ENCODE measurements at regions not wholly inside any gene's neighbourhood (a gene's known extent, or its start where the extent isn't known, plus 50 kb on each side); places are given as distances from the start of the nearest gene placed in this dataset.

GRCh38 chr5:93967923-93968322 lies 226.5 kb upstream of the POU5F2 start:
- no peaks in the 10 kb centered on the region for H3K36me3 ChIP-seq (ENCODE audit: control insufficient read depth, insufficient read depth, low read length)
- no peak overlapping the region for H2AFZ ChIP-seq
- no peak overlapping the region for H3K4me3 ChIP-seq (ENCODE audit: low read depth, low read length)
- H3K9ac ChIP-seq: no peak overlapping the region
- no peak overlapping the region for H3K4me2 ChIP-seq (ENCODE audit: low read length)
- no peaks in the 10 kb centered on the region for H3K27me3 ChIP-seq (ENCODE audit: control insufficient read depth, insufficient read depth, low read length)
- no peak overlapping the region for H3K27ac ChIP-seq
- TF ChIP-seq CTCF (IDR thresholded peaks at IDR 0.05): no peak
- H3K9me3 ChIP-seq (ENCODE audit: control insufficient read depth, low read length): no peaks in the 10 kb centered on the region
- no peaks in the 10 kb centered on the region for H3K4me1 ChIP-seq
- H3K79me2 ChIP-seq: no peaks in the 10 kb centered on the region

GRCh38 chr5:93964421-93964820 lies 223.0 kb upstream of the POU5F2 start:
- Histone ChIP-seq H3K9me3 (ENCODE audit: control insufficient read depth, low read length) (no peaks in the 10 kb centered on the region), H3K79me2 (no peaks in the 10 kb centered on the region), H3K27me3 (ENCODE audit: control insufficient read depth, insufficient read depth, low read length) (no peaks in the 10 kb centered on the region), H3K27ac (no peak overlapping the region), H2AFZ (no peak overlapping the region), H3K36me3 (ENCODE audit: control insufficient read depth, insufficient read depth, low read length) (no peaks in the 10 kb centered on the region), H3K4me2 (ENCODE audit: low read length) (no peak overlapping the region), H3K4me3 (ENCODE audit: low read depth, low read length) (no peak overlapping the region), H3K9ac (no peak overlapping the region), H3K4me1 (no peaks in the 10 kb centered on the region)
- no peak for TF ChIP-seq CTCF (IDR thresholded peaks at IDR 0.05)

DNA sequence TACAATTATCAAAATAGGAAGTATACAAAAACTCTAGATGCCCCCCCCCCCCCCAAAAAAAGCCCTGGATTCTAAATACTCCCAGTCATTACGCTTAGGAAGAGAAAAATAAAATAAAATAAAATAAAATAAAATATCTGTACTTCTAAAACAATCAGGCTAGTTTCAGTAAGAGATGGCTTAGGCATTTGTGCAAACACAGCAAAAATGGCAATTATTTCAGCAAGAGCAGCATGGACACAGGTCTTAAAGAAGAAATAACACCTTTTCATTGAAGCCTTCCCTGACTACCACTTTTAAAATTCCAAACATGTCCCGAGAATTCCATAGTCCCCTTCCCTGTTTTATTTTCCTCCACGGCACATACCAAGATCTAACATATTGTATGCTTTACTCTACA lies 218.6 kb upstream of the POU5F2 start:
- no peaks in the 10 kb centered on the region for H3K4me1 ChIP-seq
- no peak overlapping the region for H3K4me2 ChIP-seq (ENCODE audit: low read length)
- H3K27me3 ChIP-seq (ENCODE audit: control insufficient read depth, insufficient read depth, low read length): no peaks in the 10 kb centered on the region
- H3K27ac ChIP-seq: no peak overlapping the region
- H3K36me3 ChIP-seq (ENCODE audit: control insufficient read depth, insufficient read depth, low read length): no peaks in the 10 kb centered on the region
- H3K9me3 ChIP-seq (ENCODE audit: control insufficient read depth, low read length): no peaks in the 10 kb centered on the region
- no peak overlapping the region for H3K4me3 ChIP-seq (ENCODE audit: low read depth, low read length)
- no peak for TF ChIP-seq CTCF (IDR thresholded peaks at IDR 0.05)
- no peak overlapping the region for H3K9ac ChIP-seq
- H2AFZ ChIP-seq: no peak overlapping the region
- no peaks in the 10 kb centered on the region for H3K79me2 ChIP-seq

DNA sequence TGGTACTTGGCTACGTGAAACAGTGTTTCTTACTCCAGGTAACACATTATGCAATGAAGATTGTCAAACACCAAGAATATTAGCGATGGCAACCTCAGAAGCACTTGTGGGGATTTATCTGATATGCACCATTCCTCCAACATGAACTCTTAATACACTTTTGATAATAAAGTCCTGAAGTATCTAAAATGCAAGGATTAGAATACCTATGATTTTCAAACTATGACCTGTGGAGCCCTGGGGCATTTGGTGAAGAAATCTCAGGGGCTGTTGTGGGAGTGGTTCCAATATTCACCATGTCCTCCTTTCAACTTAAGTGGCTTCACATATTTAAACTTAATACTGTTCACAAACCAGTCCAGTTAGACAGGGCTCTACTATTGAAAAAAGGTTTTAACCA lies 214.6 kb upstream of the POU5F2 start:
- H3K9ac ChIP-seq: no peak overlapping the region
- TF ChIP-seq CTCF (IDR thresholded peaks at IDR 0.05): no peak
- H3K27ac ChIP-seq: no peak overlapping the region
- no peak overlapping the region for H2AFZ ChIP-seq
- no peaks in the 10 kb centered on the region for H3K4me1 ChIP-seq
- H3K27me3 ChIP-seq (ENCODE audit: control insufficient read depth, insufficient read depth, low read length): no peaks in the 10 kb centered on the region
- H3K36me3 ChIP-seq (ENCODE audit: control insufficient read depth, insufficient read depth, low read length): no peaks in the 10 kb centered on the region
- no peaks in the 10 kb centered on the region for H3K79me2 ChIP-seq
- no peak overlapping the region for H3K4me2 ChIP-seq (ENCODE audit: low read length)
- no peak overlapping the region for H3K4me3 ChIP-seq (ENCODE audit: low read depth, low read length)
- H3K9me3 ChIP-seq (ENCODE audit: control insufficient read depth, low read length): no peaks in the 10 kb centered on the region

GRCh38 chr5:93954421-93955069 lies 213.1 kb upstream of the POU5F2 start:
- TF ChIP-seq CTCF (IDR thresholded peaks at IDR 0.05): no peak

More at GRCh38 chr5:93954421-93955069, 213.1 kb upstream of the POU5F2 start:
- Histone ChIP-seq H3K4me2 (ENCODE audit: low read length) (no peak overlapping the region), H3K79me2 (no peaks in the 10 kb centered on the region), H3K4me3 (ENCODE audit: low read depth, low read length) (no peak overlapping the region), H3K27ac (no peak overlapping the region), H3K36me3 (ENCODE audit: control insufficient read depth, insufficient read depth, low read length) (no peaks in the 10 kb centered on the region), H3K27me3 (ENCODE audit: control insufficient read depth, insufficient read depth, low read length) (no peaks in the 10 kb centered on the region), H3K4me1 (no peaks in the 10 kb centered on the region), H3K9ac (no peak overlapping the region), H3K9me3 (ENCODE audit: control insufficient read depth, low read length) (no peaks in the 10 kb centered on the region), H2AFZ (no peak overlapping the region)

Measured in parathyroid adenoma (tissue), 2 donors.